ENCODE measurements at regions not wholly inside any gene's neighbourhood (a gene's known extent, or its start where the extent isn't known, plus 50 kb on each side); places are given as distances from the start of the nearest gene placed in this dataset.
"Not testable (repeated sequence)": the region's sequence is repeated elsewhere in the genome, so short reads cannot be mapped to it uniquely, and the experiment has no call there.

DNA sequence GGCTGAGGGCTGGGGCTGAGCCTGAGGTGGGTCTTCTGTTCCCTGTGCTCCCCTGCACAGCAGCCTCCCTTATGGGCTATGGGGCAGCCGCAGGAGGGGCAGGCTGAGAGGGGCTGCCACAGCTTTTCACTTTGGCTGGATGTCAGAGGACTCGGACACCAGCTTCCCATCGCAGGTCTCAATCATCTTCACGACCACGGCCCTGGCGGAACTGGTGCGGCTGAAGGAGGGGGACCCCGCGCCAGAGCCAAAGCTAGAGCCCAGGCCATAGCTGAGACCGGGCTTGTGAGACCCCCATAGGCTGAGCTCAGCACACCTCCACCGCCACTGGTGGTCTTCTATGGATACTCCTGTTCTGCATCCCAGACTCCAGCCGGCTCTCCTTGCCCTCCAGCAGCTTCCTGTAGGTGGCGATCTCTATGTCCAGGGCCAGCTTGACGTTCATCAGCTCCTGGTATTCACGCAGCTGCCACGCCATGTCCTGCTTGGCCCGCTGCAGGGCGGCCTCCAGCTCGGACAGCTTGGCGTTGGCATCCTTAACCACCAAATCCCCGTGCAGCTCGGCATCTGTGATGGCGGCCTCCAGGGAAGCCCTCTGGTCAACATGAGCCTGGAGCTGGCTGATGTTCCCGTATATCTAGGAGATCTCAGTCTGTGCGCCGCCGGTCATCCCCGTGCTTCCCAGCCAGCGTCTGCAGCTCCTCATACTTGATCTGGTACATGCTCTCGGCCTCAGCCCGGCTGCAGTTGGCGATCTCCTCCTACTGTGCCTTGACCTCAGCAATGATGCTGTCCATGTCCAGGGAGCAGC lies 181.7 kb upstream of the SYNPR start:
- Histone ChIP-seq H3K4me1 (ENCODE audit: insufficient read depth, low read length) (peaks cover 2% of the 10 kb centered on the region), H3K27me3 (ENCODE audit: insufficient read depth, low read length) (no peaks in the 10 kb centered on the region)

DNA sequence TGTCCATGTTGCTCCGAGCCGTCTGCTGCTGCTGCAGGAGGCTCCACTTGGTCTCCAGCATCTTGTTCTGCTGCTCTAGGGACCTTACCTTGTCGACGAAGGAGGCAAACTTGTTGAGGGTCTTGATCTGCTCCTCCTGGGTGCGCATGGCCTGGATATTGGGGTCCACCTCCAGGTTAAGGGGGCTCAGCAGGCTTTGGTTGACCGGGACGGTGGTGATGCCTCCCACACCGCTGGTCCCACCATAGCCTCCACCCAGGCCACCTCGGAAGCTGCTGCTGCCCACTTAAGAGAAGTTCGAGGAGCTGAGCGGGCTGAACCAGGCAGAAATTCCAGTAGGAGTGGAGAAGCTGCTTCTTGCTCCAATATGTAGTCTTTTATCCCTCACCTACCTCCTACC lies 180.7 kb upstream of the SYNPR start:
- no peak overlapping the region for H2AFZ ChIP-seq (ENCODE audit: low read depth, low read length)
- no peaks in the 10 kb centered on the region for H3K36me3 ChIP-seq (ENCODE audit: insufficient read depth, low read length)
- H3K9me3 ChIP-seq (ENCODE audit: low read length), result no peaks in the 10 kb centered on the region
- no peak overlapping the region for H3K4me3 ChIP-seq (ENCODE audit: low read length)
- peaks cover 2% of the 10 kb centered on the region for H3K4me1 ChIP-seq (ENCODE audit: insufficient read depth, low read length)
- no peaks in the 10 kb centered on the region for H3K27me3 ChIP-seq (ENCODE audit: insufficient read depth, low read length)

More for the DNA sequence above, 181.7 kb upstream of the SYNPR start:
- Histone ChIP-seq H3K4me3 (ENCODE audit: low read length) (no peak overlapping the region), H3K36me3 (ENCODE audit: insufficient read depth, low read length) (no peaks in the 10 kb centered on the region), H2AFZ (ENCODE audit: low read depth, low read length) (no peak overlapping the region), H3K9me3 (ENCODE audit: low read length) (no peaks in the 10 kb centered on the region)

DNA sequence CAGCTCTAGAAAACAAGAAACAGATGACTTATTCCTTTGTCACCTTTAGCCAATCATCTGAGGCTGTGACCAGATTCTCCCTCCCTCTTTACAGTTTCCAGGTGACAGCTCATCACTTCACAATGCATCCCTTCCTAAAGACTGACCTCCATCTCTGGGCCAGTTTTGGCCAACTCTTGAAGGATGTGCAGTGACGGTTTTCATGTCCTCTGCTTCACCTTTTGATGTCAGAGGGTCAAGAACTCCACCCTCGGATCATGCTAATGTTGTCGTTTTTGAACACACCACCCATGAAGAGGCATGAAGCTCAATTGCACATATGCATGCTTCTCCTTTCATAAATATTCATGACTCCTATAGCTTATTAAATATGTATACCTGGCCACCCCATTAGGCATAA lies 161.2 kb upstream of the SYNPR start:
- no peaks in the 10 kb centered on the region for H3K9me3 ChIP-seq (ENCODE audit: low read length)
- H3K4me1 ChIP-seq (ENCODE audit: insufficient read depth, low read length), result no peaks in the 10 kb centered on the region
- H3K27me3 ChIP-seq (ENCODE audit: insufficient read depth, low read length), result no peaks in the 10 kb centered on the region
- no peaks in the 10 kb centered on the region for H3K36me3 ChIP-seq (ENCODE audit: insufficient read depth, low read length)
- H3K4me3 ChIP-seq (ENCODE audit: low read length), result no peak overlapping the region
- no peak overlapping the region for H2AFZ ChIP-seq (ENCODE audit: low read depth, low read length)

DNA sequence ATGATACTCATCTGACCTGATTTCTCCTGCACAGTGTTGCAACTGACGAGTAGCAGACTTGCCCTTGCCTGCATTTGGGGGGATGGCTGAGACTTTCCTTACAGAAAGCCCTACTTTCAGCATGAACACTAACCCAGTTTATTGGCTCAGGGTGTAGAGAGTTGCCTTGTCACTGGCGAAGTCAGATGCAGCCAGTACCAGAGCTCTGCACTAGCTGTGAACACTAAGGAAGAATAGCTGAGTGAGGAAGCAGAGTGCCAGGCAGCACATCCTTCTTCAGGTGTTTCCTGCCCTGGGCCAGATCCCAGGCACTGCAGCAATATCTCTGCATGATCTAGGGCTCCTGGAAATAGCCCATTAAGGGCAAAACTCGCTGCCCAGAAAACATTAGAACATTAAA lies 154.0 kb upstream of the SYNPR start:
- no peaks in the 10 kb centered on the region for H3K36me3 ChIP-seq (ENCODE audit: insufficient read depth, low read length)
- no peaks in the 10 kb centered on the region for H3K27me3 ChIP-seq (ENCODE audit: insufficient read depth, low read length)
- H3K4me3 ChIP-seq (ENCODE audit: low read length), result no peak overlapping the region
- no peaks in the 10 kb centered on the region for H3K4me1 ChIP-seq (ENCODE audit: insufficient read depth, low read length)
- H2AFZ ChIP-seq (ENCODE audit: low read depth, low read length), result no peak overlapping the region
- H3K9me3 ChIP-seq (ENCODE audit: low read length), result no peaks in the 10 kb centered on the region

DNA sequence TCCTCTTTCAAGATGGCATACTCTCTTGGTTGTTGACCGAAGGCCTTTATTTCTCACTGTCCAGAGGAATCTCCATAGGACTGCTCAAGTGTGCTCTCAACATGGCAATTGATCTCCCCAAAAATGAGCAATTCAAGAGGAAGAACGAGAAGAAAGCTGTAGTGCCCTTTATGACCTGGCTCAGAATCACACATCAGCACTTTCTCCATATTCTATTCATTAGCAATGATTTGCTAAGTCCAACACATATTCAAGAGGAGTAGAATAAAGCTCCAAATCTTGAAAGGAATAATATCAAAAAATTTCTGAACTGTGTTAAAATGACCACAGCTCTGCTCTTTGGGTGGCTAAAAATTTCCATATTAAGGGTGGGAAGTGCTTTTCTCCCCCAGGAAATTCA lies 151.6 kb upstream of the SYNPR start:
- Histone ChIP-seq H3K36me3 (ENCODE audit: insufficient read depth, low read length) (no peaks in the 10 kb centered on the region), H2AFZ (ENCODE audit: low read depth, low read length) (no peak overlapping the region), H3K27me3 (ENCODE audit: insufficient read depth, low read length) (no peaks in the 10 kb centered on the region), H3K4me3 (ENCODE audit: low read length) (no peak overlapping the region), H3K4me1 (ENCODE audit: insufficient read depth, low read length) (no peaks in the 10 kb centered on the region), H3K9me3 (ENCODE audit: low read length) (no peaks in the 10 kb centered on the region)

DNA sequence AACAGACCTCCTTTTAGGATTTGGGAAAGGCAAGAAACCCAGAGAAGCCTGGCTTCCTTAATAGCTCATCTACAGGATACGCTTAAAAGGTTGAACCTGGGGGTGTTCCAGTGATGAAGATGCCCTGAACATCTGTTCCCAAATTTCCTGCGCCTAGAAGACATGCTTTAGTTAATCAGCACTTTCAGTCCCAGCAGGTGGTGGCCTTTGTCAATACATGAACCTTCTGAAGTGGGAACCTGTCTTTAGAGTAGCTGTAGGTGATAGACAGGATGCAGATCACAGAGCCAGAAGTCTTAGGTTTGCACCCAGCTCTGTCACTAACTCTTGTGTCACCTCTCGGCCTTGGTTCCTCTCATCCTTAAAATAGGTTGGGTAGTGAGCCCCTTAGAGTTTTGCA lies 149.7 kb upstream of the SYNPR start:
- Histone ChIP-seq H3K27me3 (ENCODE audit: insufficient read depth, low read length) (no peaks in the 10 kb centered on the region), H3K4me3 (ENCODE audit: low read length) (no peak overlapping the region), H3K4me1 (ENCODE audit: insufficient read depth, low read length) (no peaks in the 10 kb centered on the region), H2AFZ (ENCODE audit: low read depth, low read length) (no peak overlapping the region), H3K9me3 (ENCODE audit: low read length) (no peaks in the 10 kb centered on the region), H3K36me3 (ENCODE audit: insufficient read depth, low read length) (no peaks in the 10 kb centered on the region)

DNA sequence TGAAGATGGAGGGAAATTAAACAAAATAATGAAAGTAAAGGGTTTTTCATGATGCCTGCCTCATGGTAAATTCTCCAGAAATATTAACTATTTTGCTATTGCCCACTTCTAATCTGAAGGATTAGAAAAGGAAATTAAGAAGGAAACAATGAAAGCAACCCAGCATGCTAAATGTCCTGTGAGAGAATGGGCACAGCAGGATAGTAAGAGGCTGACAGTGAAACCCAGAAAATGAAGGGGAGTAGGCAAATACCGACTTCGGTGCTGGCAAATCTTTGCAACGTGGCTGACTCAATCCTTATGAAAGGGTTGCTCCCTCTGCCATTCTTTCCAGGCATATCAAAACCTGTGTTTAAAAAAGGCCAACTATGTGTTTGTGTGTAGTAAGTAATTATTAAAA lies 147.5 kb upstream of the SYNPR start:
- Histone ChIP-seq H3K4me3 (ENCODE audit: low read length) (no peak overlapping the region), H3K4me1 (ENCODE audit: insufficient read depth, low read length) (no peaks in the 10 kb centered on the region), H2AFZ (ENCODE audit: low read depth, low read length) (no peak overlapping the region), H3K9me3 (ENCODE audit: low read length) (no peaks in the 10 kb centered on the region), H3K27me3 (ENCODE audit: insufficient read depth, low read length) (no peaks in the 10 kb centered on the region), H3K36me3 (ENCODE audit: insufficient read depth, low read length) (no peaks in the 10 kb centered on the region)

DNA sequence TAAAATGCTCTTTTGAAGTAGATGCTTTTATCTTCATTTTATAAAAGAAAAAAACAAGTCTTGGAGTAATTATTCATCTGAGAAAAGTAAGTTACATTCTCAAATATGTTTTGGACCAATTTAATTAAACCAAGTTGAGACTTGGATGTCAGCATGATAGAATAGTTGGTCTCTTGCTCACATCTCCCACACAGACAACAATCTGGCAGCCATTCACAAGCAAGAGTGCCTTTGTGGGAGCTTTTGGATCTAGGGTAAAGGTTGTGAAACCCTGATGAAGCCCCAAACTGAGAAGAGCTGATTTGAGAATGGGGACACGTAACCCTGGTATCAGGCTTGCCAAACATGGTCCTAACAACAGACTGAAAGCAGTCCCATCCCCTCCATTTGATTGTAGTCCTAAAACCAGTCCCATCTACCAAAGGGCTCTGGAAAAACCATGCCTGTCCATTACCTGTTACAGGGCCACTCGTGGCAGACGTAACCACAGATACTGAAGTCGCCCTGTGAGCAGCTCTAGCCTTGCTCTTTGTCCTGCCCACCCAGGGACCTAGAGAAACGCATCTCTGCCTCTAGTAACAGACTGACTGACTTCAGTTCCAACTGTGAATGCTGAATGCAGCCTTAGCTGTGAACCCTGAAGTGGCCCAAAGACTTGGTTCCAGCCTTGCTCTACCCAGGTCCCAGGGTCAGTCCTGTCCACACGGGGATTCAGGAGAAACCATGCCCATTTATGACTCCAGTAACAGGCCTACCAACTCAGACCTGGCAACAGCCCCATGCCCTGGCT lies 145.5 kb upstream of the SYNPR start:
- H3K36me3 ChIP-seq (ENCODE audit: insufficient read depth, low read length), result no peaks in the 10 kb centered on the region
- no peak overlapping the region for H2AFZ ChIP-seq (ENCODE audit: low read depth, low read length)

DNA sequence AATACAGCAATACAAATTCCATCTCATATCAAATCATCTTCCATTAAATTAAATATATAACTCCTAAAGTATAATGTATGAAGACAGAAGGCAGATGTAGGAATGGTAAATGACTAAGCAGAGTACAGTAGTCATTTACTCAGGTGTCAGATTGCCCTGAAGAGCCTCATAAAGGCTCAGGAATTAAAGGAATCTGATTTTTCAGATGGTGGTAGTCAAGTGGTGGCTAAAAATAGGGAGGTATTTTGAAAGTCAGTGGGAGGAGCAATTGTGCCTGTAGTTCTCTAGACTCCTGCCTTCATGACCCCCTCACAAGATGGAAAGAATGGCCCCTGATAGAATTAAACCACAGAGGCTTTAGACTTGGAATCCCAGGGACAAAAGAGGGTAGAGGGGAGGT lies 142.7 kb upstream of the SYNPR start:
- Histone ChIP-seq H2AFZ (ENCODE audit: low read depth, low read length) (no peak overlapping the region), H3K4me3 (ENCODE audit: low read length) (no peak overlapping the region), H3K9me3 (ENCODE audit: low read length) (no peaks in the 10 kb centered on the region), H3K36me3 (ENCODE audit: insufficient read depth, low read length) (no peaks in the 10 kb centered on the region), H3K27me3 (ENCODE audit: insufficient read depth, low read length) (no peaks in the 10 kb centered on the region), H3K4me1 (ENCODE audit: insufficient read depth, low read length) (no peaks in the 10 kb centered on the region)

More for the DNA sequence above, 145.5 kb upstream of the SYNPR start:
- Histone ChIP-seq H3K27me3 (ENCODE audit: insufficient read depth, low read length) (no peaks in the 10 kb centered on the region), H3K4me1 (ENCODE audit: insufficient read depth, low read length) (no peaks in the 10 kb centered on the region), H3K4me3 (ENCODE audit: low read length) (no peak overlapping the region), H3K9me3 (ENCODE audit: low read length) (no peaks in the 10 kb centered on the region)

DNA sequence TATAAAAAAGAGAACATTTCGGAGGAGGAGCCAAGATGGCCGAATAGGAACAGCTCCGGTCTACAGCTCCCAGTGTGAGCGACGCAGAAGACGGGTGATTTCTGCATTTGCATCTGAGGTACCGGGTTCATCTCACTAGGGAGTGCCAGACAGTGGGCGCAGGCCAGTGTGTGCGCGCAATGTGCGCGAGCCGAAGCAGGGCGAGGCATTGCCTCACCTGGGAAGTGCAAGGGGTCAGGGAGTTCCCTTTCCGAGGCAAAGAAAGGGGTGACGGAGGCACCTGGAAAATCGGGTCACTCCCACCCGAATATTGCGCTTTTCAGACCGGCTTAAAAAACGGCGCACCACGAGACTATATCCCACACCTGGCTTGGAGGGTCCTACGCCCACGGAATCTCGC lies 141.9 kb upstream of the SYNPR start:
- not testable (repeated sequence) for H3K4me1 ChIP-seq (ENCODE audit: insufficient read depth, low read length); H3K36me3 ChIP-seq (ENCODE audit: insufficient read depth, low read length); H2AFZ ChIP-seq (ENCODE audit: low read depth, low read length); H3K9me3 ChIP-seq (ENCODE audit: low read length); H3K27me3 ChIP-seq (ENCODE audit: insufficient read depth, low read length); H3K4me3 ChIP-seq (ENCODE audit: low read length)

DNA sequence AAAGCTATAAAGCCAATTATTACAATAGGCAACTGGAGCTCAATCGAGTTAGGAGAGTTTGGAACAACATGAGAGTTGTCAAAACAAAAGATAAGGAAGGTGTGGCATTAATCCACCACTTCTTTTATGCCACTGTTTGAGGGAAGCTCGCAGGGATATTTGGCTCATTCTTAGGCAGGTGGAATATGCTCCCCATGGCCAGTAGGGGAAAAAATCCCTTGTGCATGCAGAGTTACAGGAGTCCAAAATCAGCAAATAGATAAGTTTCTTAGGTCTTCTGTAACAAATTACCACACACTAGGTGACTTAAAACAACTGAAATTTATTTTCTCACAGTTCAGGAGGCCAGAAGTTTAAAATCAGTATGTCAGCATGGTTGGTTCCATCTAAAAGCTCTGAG lies 135.4 kb upstream of the SYNPR start:
- H3K4me1 ChIP-seq (ENCODE audit: insufficient read depth, low read length), result no peaks in the 10 kb centered on the region
- H3K4me3 ChIP-seq (ENCODE audit: low read length), result no peak overlapping the region
- H3K9me3 ChIP-seq (ENCODE audit: low read length), result no peaks in the 10 kb centered on the region
- H3K27me3 ChIP-seq (ENCODE audit: insufficient read depth, low read length), result no peaks in the 10 kb centered on the region
- no peaks in the 10 kb centered on the region for H3K36me3 ChIP-seq (ENCODE audit: insufficient read depth, low read length)
- no peak overlapping the region for H2AFZ ChIP-seq (ENCODE audit: low read depth, low read length)

DNA sequence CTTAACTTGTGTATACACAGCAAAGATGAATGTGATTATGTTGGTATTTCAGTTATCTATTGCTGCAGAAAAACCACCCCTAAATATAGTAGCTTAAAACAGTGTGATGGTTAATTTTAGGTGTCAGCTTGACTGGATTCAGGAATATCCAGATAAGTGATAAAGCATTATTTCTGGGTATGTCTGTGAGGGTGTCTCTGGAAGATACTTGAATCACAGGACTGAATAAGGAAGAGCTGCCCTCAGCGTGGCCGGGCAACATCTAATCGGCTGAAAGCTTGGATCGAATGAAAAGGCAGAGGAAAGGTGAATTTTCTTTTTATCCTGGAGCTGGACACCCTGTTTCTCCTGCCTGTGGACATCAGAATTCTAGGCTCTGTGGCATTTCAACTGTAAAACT lies 132.0 kb upstream of the SYNPR start:
- Histone ChIP-seq H3K36me3 (ENCODE audit: insufficient read depth, low read length) (no peaks in the 10 kb centered on the region), H3K4me1 (ENCODE audit: insufficient read depth, low read length) (peaks cover 5% of the 10 kb centered on the region), H2AFZ (ENCODE audit: low read depth, low read length) (no peak overlapping the region), H3K9me3 (ENCODE audit: low read length) (no peaks in the 10 kb centered on the region), H3K27me3 (ENCODE audit: insufficient read depth, low read length) (no peaks in the 10 kb centered on the region), H3K4me3 (ENCODE audit: low read length) (no peak overlapping the region)

DNA sequence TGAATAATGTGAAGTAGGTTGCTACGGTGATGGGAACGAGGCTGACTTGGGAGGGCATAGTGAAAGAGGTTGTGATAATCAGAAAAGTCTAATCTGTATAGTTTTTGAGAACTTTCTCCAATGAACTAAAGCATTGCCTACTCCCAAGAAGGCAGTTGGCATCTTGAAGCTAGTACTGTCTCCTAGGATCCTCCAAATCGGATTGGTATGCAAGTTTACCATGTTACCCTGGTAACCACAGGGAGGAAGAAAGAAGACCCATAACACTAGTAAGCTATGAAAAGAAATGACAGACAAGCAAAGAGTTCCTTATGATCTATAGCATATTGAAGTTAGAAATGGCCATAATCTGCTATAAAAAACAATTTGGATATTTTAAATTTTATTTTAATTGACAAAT lies 127.2 kb upstream of the SYNPR start:
- H3K4me3 ChIP-seq (ENCODE audit: low read length), result no peak overlapping the region
- H3K36me3 ChIP-seq (ENCODE audit: insufficient read depth, low read length), result no peaks in the 10 kb centered on the region
- no peak overlapping the region for H2AFZ ChIP-seq (ENCODE audit: low read depth, low read length)
- H3K4me1 ChIP-seq (ENCODE audit: insufficient read depth, low read length), result peaks cover 5% of the 10 kb centered on the region
- no peaks in the 10 kb centered on the region for H3K9me3 ChIP-seq (ENCODE audit: low read length)
- H3K27me3 ChIP-seq (ENCODE audit: insufficient read depth, low read length), result no peaks in the 10 kb centered on the region
